ENCODE measurements at regions not wholly inside any gene's neighbourhood (a gene's known extent, or its start where the extent isn't known, plus 50 kb on each side); places are given as distances from the start of the nearest gene placed in this dataset.

GRCh38 chr3:13213911-13214846, 140.9 kb upstream of the IQSEC1 start:
- TF ChIP-seq POLR2A (IDR thresholded peaks at IDR 0.05; ENCODE audit: low read length): no peak
- TF ChIP-seq GATA1 (IDR thresholded peaks at IDR 0.05; ENCODE audit: low read depth, low read length): no peak
